GM12891 (cell line): ENCODE measurements at regions not wholly inside any gene's neighbourhood (a gene's known extent, or its start where the extent isn't known, plus 50 kb on each side); places are given as distances from the start of the nearest gene placed in this dataset.

Experiments
- PAX5 ChIP-seq: IDR thresholded peaks from 2 replicates; pipeline ENCODE4 v1.6.1; 2011; ENCODE audit warnings: low read length, moderate library complexity, mild to moderate bottlenecking; ENCODE audit not compliant: insufficient read depth, severe bottlenecking
- POLR2A ChIP-seq: IDR thresholded peaks from 2 replicates; pipeline ENCODE4 v1.6.1; 2011; ENCODE audit warnings: low read depth, low read length, control low read depth
- POLR2AphosphoS5 ChIP-seq: IDR thresholded peaks from 2 replicates; pipeline ENCODE4 v1.6.1; 2011; ENCODE audit warnings: low read depth, low read length, control low read depth
- POU2F2 ChIP-seq: IDR thresholded peaks from 2 replicates; pipeline ENCODE4 v1.6.1; 2011; ENCODE audit warnings: low read depth, mild to moderate bottlenecking, control low read depth, low read length, moderate library complexity
- SPI1 ChIP-seq: IDR thresholded peaks from 2 replicates; pipeline ENCODE4 v1.6.1; 2011; ENCODE audit warnings: low read depth, low read length, control low read depth
- TAF1 ChIP-seq: IDR thresholded peaks from 2 replicates; pipeline ENCODE4 v1.6.1; 2011; ENCODE audit warnings: low read depth, low read length, control low read depth

DNA sequence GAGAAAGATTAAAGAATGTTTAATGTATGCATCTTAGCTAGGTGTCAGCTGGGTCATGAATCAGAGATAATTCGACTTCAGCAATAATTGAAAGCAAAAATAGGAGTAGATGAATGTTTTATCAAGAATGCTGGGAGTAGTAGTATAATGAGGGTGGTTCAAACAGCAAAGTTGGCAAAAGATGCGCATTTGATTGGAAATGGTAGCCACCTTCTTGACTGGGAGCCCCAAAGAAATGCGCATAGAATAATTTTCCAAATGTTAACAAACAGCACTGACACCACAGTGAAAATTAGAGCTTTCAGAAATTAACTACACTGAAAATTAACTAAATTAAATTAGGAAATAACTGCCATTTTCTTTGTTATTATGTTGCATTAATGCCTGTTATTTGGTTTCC is 195.8 kb downstream of the TUSC7 start:
- TF ChIP-seq POLR2AphosphoS5: no peak
- no peak for TF ChIP-seq POLR2A
- TF ChIP-seq TAF1: no peak
- no peak for TF ChIP-seq SPI1
- TF ChIP-seq PAX5: no peak
- no peak for TF ChIP-seq POU2F2
